ENCODE measurements at regions not wholly inside any gene's neighbourhood (a gene's known extent, or its start where the extent isn't known, plus 50 kb on each side); places are given as distances from the start of the nearest gene placed in this dataset.

- Histone ChIP-seq H3K4me1 (no peaks in the 10 kb centered on the region), H3K4me3 (no peak overlapping the region), H3K36me3 (no peaks in the 10 kb centered on the region), H3K9me3 (no peaks in the 10 kb centered on the region), H3K27me3 (no peaks in the 10 kb centered on the region), H3K27ac (no peak overlapping the region)
- no peak for DNase-seq
- TF ChIP-seq CTCF (IDR thresholded peaks at IDR 0.05) (no peak), POLR2A (IDR thresholded peaks at IDR 0.05) (no peak)
These were observed 138.4 kb downstream of the HTR1B start for GRCh38 chr6:77324866-77325265.

GRCh38 chr6:77322604-77323003 is 140.7 kb downstream of the HTR1B start:
- H3K4me1 ChIP-seq = no peaks in the 10 kb centered on the region
- DNase-seq = no peak
- H3K9me3 ChIP-seq = no peaks in the 10 kb centered on the region
- H3K27me3 ChIP-seq = no peaks in the 10 kb centered on the region
- TF ChIP-seq CTCF (IDR thresholded peaks at IDR 0.05) (no peak), POLR2A (IDR thresholded peaks at IDR 0.05) (no peak)
- H3K36me3 ChIP-seq = no peaks in the 10 kb centered on the region
- no peak overlapping the region for H3K27ac ChIP-seq
- H3K4me3 ChIP-seq = no peak overlapping the region

GRCh38 chr6:77318256-77318655 is 145.0 kb downstream of the HTR1B start:
- no peaks in the 10 kb centered on the region for H3K4me1 ChIP-seq
- H3K27ac ChIP-seq = no peak overlapping the region
- H3K9me3 ChIP-seq = no peaks in the 10 kb centered on the region
- no peak for TF ChIP-seq CTCF (IDR thresholded peaks at IDR 0.05)
- no peak for TF ChIP-seq POLR2A (IDR thresholded peaks at IDR 0.05)
- no peaks in the 10 kb centered on the region for H3K36me3 ChIP-seq
- no peaks in the 10 kb centered on the region for H3K27me3 ChIP-seq
- DNase-seq = no peak
- H3K4me3 ChIP-seq = no peak overlapping the region

- Histone ChIP-seq H3K27ac (no peak overlapping the region), H3K36me3 (no peaks in the 10 kb centered on the region), H3K27me3 (no peaks in the 10 kb centered on the region), H3K9me3 (no peaks in the 10 kb centered on the region), H3K4me3 (no peak overlapping the region), H3K4me1 (no peaks in the 10 kb centered on the region)
- TF ChIP-seq POLR2A (IDR thresholded peaks at IDR 0.05) (no peak), CTCF (IDR thresholded peaks at IDR 0.05) (no peak)
- DNase-seq = no peak
These were observed 149.7 kb downstream of the HTR1B start for GRCh38 chr6:77313595-77313994.

GRCh38 chr6:77299931-77300330 is 163.4 kb downstream of the HTR1B start:
- Histone ChIP-seq H3K36me3 (no peaks in the 10 kb centered on the region), H3K9me3 (no peaks in the 10 kb centered on the region), H3K4me1 (no peaks in the 10 kb centered on the region), H3K27me3 (no peaks in the 10 kb centered on the region), H3K27ac (no peak overlapping the region), H3K4me3 (no peak overlapping the region)
- no peak for DNase-seq
- TF ChIP-seq CTCF (IDR thresholded peaks at IDR 0.05) (no peak), POLR2A (IDR thresholded peaks at IDR 0.05) (no peak)

GRCh38 chr6:77298283-77298682 is 165.0 kb downstream of the HTR1B start:
- TF ChIP-seq CTCF (IDR thresholded peaks at IDR 0.05) = no peak
- no peak for TF ChIP-seq POLR2A (IDR thresholded peaks at IDR 0.05)
- no peaks in the 10 kb centered on the region for H3K27me3 ChIP-seq
- no peaks in the 10 kb centered on the region for H3K4me1 ChIP-seq
- H3K27ac ChIP-seq = no peak overlapping the region
- H3K36me3 ChIP-seq = no peaks in the 10 kb centered on the region
- H3K9me3 ChIP-seq = no peaks in the 10 kb centered on the region
- no peak overlapping the region for H3K4me3 ChIP-seq
- no peak for DNase-seq

All from Peyer's patch (tissue), 4 donors.